Suprapubic skin (tissue), 4 donors: ENCODE measurements at regions not wholly inside any gene's neighbourhood (a gene's known extent, or its start where the extent isn't known, plus 50 kb on each side); places are given as distances from the start of the nearest gene placed in this dataset.

Experiments used
- DNase-seq, 2 donors: peaks; one replicate each; pipeline ENCODE4 v3.0.0-alpha.2; 2019; ENCODE audit warnings: low spot score in 2 of 2
- H3K27ac ChIP-seq: fragments of 200-600 bp; sonication (generic); one replicate; pipeline ENCODE4 v1.5.1; 2019
- H3K27me3 ChIP-seq: fragments of 200-600 bp; sonication (generic); one replicate; pipeline ENCODE4 v1.5.1; 2019
- H3K36me3 ChIP-seq: fragments of 200-600 bp; sonication (generic); one replicate; pipeline ENCODE4 v1.5.1; 2019
- H3K4me1 ChIP-seq: fragments of 200-600 bp; sonication (generic); one replicate; pipeline ENCODE4 v1.5.1; 2019
- H3K4me3 ChIP-seq: fragments of 200-600 bp; sonication (generic); one replicate; pipeline ENCODE4 v1.5.1; 2019; ENCODE audit warnings: mild to moderate bottlenecking
- H3K9me3 ChIP-seq: fragments of 200-600 bp; sonication (generic); one replicate; pipeline ENCODE4 v1.5.1; 2019
- EP300 ChIP-seq: sonication (generic); formaldehyde crosslinking; IDR thresholded peaks from one replicate; pipeline ENCODE4 v1.6.1; 2017; ENCODE audit warnings: antibody characterized with exemption
- POLR2A ChIP-seq, 2 donors: fragments of 450-650 bp; IDR thresholded peaks; one replicate each; pipeline ENCODE4 v1.6.1; 2017; ENCODE audit warnings: antibody characterized with exemption in 2 of 2, mild to moderate bottlenecking in 2 of 2, moderate library complexity in 2 of 2
- POLR2AphosphoS5 ChIP-seq, 3 donors: sonication (generic); formaldehyde crosslinking; IDR thresholded peaks; one replicate each; pipeline ENCODE4 v1.6.1; 2017; ENCODE audit warnings: antibody characterized with exemption in 3 of 3
- WGBS: methylation state at CpG from one replicate; pipeline ENCODE4 v1.1.5; 2018; 5-methylcytosine and 5-hydroxymethylcytosine counted together
- TF ChIP-seq, protein P1 (sequence below), 2 donors: fragments of 200-600 bp in 1 of 2; fragments of 450-650 bp in 1 of 2; sonication (generic) in 1 of 2; IDR thresholded peaks; one replicate each; pipeline ENCODE4 v1.5.1; 2016 to 2019; ENCODE audit warnings: antibody characterized with exemption in 2 of 2, mild to moderate bottlenecking in 1 of 2, moderate library complexity in 1 of 2

DNA sequence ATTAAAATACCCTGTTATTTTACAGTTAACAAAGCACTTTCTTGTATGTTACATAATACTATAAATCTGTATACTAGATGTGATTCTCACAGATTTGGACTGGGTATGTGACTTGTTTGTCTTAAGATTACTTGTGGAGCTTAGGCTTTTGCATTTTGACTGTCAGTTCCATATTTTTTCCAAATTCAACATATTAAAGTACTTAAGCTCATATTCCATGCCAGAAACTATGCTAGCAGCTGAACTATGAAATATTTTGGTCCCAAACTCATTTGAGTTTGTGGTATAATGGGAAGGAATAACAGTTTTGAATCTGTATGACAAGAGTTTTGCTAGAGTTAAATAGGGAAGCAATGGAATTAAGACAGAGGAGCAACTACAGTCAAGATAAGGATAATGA, 841.4 kb downstream of the JRKL start:
- DNase-seq, result no peak
- Histone ChIP-seq H3K27ac (no peak overlapping the region), H3K4me1 (no peaks in the 10 kb centered on the region), H3K36me3 (no peaks in the 10 kb centered on the region), H3K9me3 (no peaks in the 10 kb centered on the region), H3K4me3 (no peak overlapping the region), H3K27me3 (no peaks in the 10 kb centered on the region)
- TF ChIP-seq, protein P1, sequence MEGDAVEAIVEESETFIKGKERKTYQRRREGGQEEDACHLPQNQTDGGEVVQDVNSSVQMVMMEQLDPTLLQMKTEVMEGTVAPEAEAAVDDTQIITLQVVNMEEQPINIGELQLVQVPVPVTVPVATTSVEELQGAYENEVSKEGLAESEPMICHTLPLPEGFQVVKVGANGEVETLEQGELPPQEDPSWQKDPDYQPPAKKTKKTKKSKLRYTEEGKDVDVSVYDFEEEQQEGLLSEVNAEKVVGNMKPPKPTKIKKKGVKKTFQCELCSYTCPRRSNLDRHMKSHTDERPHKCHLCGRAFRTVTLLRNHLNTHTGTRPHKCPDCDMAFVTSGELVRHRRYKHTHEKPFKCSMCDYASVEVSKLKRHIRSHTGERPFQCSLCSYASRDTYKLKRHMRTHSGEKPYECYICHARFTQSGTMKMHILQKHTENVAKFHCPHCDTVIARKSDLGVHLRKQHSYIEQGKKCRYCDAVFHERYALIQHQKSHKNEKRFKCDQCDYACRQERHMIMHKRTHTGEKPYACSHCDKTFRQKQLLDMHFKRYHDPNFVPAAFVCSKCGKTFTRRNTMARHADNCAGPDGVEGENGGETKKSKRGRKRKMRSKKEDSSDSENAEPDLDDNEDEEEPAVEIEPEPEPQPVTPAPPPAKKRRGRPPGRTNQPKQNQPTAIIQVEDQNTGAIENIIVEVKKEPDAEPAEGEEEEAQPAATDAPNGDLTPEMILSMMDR (IDR thresholded peaks at IDR 0.05), result no peak
- TF ChIP-seq POLR2AphosphoS5 (IDR thresholded peaks at IDR 0.05), result no peak
- no peak for TF ChIP-seq POLR2A (IDR thresholded peaks at IDR 0.05)

DNA sequence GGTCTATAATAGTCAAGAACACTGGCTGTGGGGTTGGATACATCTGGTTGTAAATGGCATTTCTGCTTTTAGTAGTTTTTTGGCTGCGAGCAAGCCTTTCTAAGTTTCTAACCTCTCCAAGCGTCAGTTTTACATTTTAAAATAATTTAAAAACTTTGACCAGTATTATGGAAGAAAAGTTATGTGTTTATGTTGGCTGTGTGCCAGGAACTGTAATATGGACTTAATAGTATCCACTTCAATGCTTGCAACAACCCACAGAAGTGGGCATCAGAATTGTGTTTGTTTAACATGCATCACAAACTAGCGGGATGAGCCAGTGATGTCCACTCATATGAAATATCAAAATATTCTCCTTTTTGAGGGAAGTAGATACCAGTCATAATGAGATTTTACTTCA, 844.2 kb downstream of the JRKL start:
- DNase-seq, result no peak
- no peak overlapping the region for H3K27ac ChIP-seq
- no peaks in the 10 kb centered on the region for H3K27me3 ChIP-seq
- 49% methylated on average over 3 of the region's 3 CpGs for WGBS
- H3K4me3 ChIP-seq, result no peak overlapping the region
- no peaks in the 10 kb centered on the region for H3K4me1 ChIP-seq
- H3K36me3 ChIP-seq, result no peaks in the 10 kb centered on the region
- TF ChIP-seq POLR2AphosphoS5 (IDR thresholded peaks at IDR 0.05), result no peak
- TF ChIP-seq, protein P1 (IDR thresholded peaks at IDR 0.05), result no peak
- TF ChIP-seq EP300, result no peak
- no peak for TF ChIP-seq POLR2A (IDR thresholded peaks at IDR 0.05)
- no peaks in the 10 kb centered on the region for H3K9me3 ChIP-seq

DNA sequence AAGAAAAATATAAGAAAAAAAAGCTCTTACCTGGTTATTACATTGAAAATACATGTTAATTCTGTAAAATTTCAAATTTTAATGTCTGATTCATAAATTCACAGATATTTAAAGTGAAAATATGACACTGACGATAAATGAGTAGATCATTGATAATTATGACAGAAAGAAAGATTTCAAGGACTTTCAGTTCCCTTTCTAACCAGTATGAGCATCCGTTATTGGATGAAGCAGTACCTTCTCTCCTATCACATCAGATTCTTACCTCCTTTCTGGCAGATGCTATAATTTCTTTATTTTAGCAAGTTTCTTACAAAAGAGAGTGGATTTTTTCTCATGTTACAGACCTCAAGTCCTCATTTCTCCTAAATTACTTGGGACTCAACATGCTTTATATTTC, 847.3 kb downstream of the JRKL start:
- 87% methylated on average over 2 of the region's 2 CpGs for WGBS
- Histone ChIP-seq H3K27me3 (no peaks in the 10 kb centered on the region), H3K9me3 (no peaks in the 10 kb centered on the region), H3K4me3 (no peak overlapping the region), H3K4me1 (no peaks in the 10 kb centered on the region), H3K27ac (no peak overlapping the region), H3K36me3 (no peaks in the 10 kb centered on the region)
- TF ChIP-seq POLR2A (IDR thresholded peaks at IDR 0.05) (no peak), EP300 (no peak), POLR2AphosphoS5 (IDR thresholded peaks at IDR 0.05) (no peak)
- TF ChIP-seq, protein P1 (IDR thresholded peaks at IDR 0.05), result no peak
- DNase-seq, result no peak

DNA sequence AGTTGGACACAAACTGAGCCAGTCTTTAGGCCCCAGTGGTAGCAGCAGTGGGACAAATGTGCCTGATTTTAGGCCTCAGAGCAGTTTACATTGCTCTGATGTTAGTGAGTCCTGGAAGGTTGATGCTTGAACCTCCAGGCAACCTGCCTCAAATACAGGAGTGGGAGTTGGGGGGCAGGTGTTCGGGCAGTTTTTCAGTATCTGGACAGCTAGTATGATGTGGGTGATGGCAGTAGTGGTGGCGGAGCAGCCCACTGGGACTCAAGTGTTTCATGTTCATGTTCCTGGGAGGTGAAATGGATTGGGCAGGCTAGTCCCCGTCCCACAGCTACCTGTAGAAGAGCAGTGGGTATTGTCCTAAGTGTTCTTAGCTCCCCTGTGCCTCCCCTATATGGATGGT, 857.8 kb downstream of the JRKL start:
- no peak overlapping the region for H3K27ac ChIP-seq
- no peaks in the 10 kb centered on the region for H3K36me3 ChIP-seq
- WGBS, result 79% methylated on average over 3 of the region's 3 CpGs
- H3K9me3 ChIP-seq, result peaks cover 8% of the 10 kb centered on the region
- no peaks in the 10 kb centered on the region for H3K4me1 ChIP-seq
- DNase-seq, result no peak
- no peak overlapping the region for H3K4me3 ChIP-seq
- H3K27me3 ChIP-seq, result no peaks in the 10 kb centered on the region
- TF ChIP-seq, protein P1 (IDR thresholded peaks at IDR 0.05), result no peak
- TF ChIP-seq POLR2A (IDR thresholded peaks at IDR 0.05) (no peak), EP300 (no peak), POLR2AphosphoS5 (IDR thresholded peaks at IDR 0.05) (no peak)

DNA sequence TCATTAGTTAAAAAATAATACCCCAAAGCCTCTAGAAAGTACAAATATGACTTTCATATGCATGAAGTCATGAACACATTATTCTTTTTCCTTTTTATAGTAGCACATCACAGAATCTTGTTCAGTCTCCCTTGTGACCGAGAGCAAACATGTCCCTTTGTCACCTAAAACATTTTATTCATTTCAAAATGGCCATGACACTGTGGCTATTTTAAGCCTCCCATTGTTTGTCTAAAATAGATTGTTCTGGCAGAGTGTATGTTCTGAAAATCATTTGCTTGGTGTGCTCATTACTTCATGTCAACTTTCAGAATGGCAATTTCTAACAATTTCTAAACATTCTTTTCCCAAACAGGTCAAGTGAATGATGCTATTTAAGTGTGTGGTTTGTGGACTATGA, 865.0 kb downstream of the JRKL start:
- H3K27ac ChIP-seq, result no peak overlapping the region
- H3K27me3 ChIP-seq, result no peaks in the 10 kb centered on the region
- no peaks in the 10 kb centered on the region for H3K9me3 ChIP-seq
- no peak overlapping the region for H3K4me3 ChIP-seq
- no peaks in the 10 kb centered on the region for H3K36me3 ChIP-seq
- DNase-seq, result no peak
- no peaks in the 10 kb centered on the region for H3K4me1 ChIP-seq
- 61% methylated on average over 1 of the region's 1 CpG for WGBS
- no peak for TF ChIP-seq POLR2A (IDR thresholded peaks at IDR 0.05)
- no peak for TF ChIP-seq POLR2AphosphoS5 (IDR thresholded peaks at IDR 0.05)
- TF ChIP-seq, protein P1 (IDR thresholded peaks at IDR 0.05), result no peak
- TF ChIP-seq EP300, result no peak
